ENCODE measurements at regions not wholly inside any gene's neighbourhood (a gene's known extent, or its start where the extent isn't known, plus 50 kb on each side); places are given as distances from the start of the nearest gene placed in this dataset.
A peak's percentile ranks its signal among the peaks of the same experiment; 100 is the strongest.
"Not testable (repeated sequence)": the region's sequence is repeated elsewhere in the genome, so short reads cannot be mapped to it uniquely, and the experiment has no call there.

DNA sequence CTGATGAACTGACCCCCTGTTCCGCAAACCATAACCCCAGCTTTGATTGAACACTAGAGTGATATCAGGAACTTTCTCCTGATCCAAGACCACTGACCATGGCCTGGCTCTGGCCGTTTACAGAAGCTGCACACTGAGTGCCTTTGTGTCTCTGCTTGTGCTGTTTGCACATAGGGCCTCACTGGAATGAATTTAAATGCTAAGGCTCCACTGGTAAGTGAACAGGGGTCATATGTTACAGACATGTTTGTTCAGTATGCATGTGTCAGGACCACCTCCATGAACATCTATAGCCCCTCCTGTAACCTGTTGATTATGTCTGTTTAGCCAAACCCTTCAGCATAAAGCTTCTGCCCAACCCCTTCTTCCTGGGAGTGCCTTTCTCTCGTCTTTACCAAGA is 1239.8 kb downstream of the TMEM121 start:
- no peak for DNase-seq
- Histone ChIP-seq H3K36me3 (no peaks in the 10 kb centered on the region), H3K27ac (no peak overlapping the region), H3K27me3 (no peaks in the 10 kb centered on the region), H3K4me3 (no peak overlapping the region), H3K4me1 (no peaks in the 10 kb centered on the region), H3K9me3 (no peaks in the 10 kb centered on the region)
- no peak for TF ChIP-seq POLR2A (IDR thresholded peaks at IDR 0.05)
- TF ChIP-seq, protein P1, sequence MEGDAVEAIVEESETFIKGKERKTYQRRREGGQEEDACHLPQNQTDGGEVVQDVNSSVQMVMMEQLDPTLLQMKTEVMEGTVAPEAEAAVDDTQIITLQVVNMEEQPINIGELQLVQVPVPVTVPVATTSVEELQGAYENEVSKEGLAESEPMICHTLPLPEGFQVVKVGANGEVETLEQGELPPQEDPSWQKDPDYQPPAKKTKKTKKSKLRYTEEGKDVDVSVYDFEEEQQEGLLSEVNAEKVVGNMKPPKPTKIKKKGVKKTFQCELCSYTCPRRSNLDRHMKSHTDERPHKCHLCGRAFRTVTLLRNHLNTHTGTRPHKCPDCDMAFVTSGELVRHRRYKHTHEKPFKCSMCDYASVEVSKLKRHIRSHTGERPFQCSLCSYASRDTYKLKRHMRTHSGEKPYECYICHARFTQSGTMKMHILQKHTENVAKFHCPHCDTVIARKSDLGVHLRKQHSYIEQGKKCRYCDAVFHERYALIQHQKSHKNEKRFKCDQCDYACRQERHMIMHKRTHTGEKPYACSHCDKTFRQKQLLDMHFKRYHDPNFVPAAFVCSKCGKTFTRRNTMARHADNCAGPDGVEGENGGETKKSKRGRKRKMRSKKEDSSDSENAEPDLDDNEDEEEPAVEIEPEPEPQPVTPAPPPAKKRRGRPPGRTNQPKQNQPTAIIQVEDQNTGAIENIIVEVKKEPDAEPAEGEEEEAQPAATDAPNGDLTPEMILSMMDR (IDR thresholded peaks at IDR 0.05) = no peak
- WGBS, 2 donors = 29 to 31% methylated on average over 3 of the region's 3 CpGs
- intact Hi-C loops (cut with DNase I) = no loop called here

DNA sequence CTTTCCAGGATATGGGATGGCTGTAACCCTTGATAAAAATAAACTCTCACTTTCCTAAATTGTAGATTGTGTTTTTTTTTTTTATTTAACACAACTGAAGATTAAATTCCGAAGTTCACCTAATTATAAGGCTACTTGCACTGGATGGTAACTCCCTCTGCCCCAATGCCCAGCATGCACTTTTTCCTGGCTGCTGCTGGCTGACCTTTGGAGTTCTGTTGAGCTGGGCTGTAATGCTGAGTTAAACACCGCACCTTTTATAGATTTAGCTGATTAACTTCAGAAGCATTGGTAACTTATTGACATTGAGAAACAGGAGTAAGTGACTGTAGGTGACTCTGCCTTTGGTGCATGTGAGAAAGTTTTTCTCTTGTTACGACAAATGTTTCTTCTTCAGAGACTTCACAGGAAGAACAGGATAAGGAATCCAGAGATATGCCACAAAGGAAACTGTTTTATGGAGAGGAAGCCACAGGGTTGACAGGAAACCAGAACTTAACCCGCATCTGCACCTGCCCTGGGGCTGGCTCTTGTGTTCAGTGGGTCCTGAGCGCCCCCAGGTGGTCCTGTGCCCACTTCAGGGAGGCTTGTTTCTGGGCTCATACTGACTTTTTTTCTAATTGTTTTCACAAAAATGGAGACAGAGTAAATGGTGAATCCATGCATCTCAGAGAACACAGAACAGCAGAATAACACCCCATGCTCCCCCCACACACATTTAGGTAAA is 1240.3 kb downstream of the TMEM121 start:
- H3K9me3 ChIP-seq; H3K4me3 ChIP-seq; H3K4me1 ChIP-seq; DNase-seq; H3K36me3 ChIP-seq; H3K27me3 ChIP-seq; intact Hi-C loops (cut with DNase I); H3K27ac ChIP-seq: not testable (repeated sequence)
- WGBS, 2 donors = 22 to 35% methylated on average over 5 of the region's 5 CpGs

DNA sequence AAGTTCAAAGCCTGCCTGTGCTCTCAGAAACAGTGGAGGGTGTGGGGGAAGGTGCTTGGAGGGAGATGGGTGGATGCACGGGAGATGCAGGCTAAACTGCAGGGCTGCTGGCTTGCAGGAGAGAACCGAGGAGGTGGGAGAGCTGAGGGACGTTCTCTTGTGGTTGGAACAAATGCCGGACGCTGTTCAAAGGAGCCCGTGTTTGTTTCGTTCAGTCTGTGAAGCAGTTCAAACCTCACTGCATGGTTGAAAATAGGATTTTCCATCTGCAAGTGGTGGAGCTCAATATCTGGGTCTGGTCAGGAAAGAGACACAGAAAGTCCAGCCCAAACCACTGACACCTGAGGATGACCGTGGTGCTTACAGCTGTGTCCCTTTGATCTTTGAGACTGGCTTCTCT is 1241.8 kb downstream of the TMEM121 start:
- H3K4me3 ChIP-seq; DNase-seq; H3K4me1 ChIP-seq; H3K36me3 ChIP-seq; H3K9me3 ChIP-seq; H3K27ac ChIP-seq; intact Hi-C loops (cut with DNase I); H3K27me3 ChIP-seq: not testable (repeated sequence)
- WGBS, 2 donors = 45 to 58% methylated on average over 8 of the region's 8 CpGs

DNA sequence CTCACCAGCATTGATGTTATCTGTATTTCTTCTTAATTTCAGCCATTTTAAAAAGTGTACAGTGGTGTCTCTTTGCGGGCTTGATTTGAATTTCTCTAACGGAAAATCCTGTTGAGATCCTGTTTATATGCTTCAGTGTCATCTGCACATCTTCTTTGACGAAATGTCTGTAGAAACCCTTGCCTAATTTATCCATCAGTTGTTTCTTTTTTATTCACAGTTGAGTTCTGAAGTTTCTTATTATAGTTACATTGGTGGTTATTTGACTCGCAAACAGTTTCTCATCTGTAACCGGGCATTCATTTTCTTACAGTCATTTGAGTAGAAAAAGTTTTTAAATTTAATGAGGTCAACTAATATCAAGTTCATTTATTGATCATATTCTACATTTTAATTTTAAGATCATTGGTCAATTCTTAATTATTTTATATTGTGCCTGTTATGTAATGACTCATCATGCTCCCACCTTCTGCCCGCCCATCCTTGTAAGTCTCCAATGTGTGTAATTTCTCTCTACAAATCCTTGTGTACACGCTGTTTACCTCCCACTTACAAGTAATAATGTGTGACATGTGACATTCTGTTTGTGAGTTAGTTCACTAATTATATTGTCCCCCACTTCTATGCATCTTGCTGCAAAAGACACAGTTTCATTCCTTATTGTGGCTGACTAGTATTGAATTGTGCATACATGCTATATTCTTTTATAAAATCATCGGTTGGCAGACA is 1242.8 kb downstream of the TMEM121 start:
- H3K4me3 ChIP-seq; DNase-seq; H3K36me3 ChIP-seq; H3K4me1 ChIP-seq; intact Hi-C loops (cut with DNase I); H3K27me3 ChIP-seq; H3K9me3 ChIP-seq; H3K27ac ChIP-seq: not testable (repeated sequence)
- 54 to 61% methylated on average over 8 of the region's 8 CpGs for WGBS, 2 donors

DNA sequence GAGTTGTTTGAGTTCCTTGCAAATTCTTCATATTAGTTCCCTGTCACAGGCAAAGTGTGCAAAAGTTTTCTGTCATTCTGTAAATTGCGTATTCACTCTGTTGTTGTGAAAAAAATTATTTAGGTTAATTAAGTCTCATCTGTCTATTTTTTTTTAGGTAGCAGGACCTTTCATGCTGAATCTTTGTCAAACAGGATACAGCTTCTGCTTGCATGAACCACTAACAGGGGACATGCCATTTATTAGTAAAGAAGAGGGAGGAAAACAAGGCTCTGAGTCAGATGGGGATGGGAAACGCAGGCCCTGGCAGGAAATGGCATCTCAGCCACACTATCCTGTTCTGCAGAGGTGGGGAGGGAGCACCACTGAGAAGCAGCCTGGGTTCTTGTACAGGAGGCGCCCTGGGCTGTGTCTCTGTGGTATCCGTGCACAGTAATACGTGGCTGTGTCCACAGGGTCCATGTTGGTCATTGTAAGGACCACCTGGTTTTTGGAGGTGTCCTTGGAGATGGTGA is 1243.8 kb downstream of the TMEM121 start:
- H3K4me3 ChIP-seq; H3K4me1 ChIP-seq; H3K36me3 ChIP-seq; H3K27me3 ChIP-seq; DNase-seq; intact Hi-C loops (cut with DNase I); H3K27ac ChIP-seq; H3K9me3 ChIP-seq: not testable (repeated sequence)
- 55 to 67% methylated on average over 1 of the region's 5 CpGs for WGBS, 2 donors

DNA sequence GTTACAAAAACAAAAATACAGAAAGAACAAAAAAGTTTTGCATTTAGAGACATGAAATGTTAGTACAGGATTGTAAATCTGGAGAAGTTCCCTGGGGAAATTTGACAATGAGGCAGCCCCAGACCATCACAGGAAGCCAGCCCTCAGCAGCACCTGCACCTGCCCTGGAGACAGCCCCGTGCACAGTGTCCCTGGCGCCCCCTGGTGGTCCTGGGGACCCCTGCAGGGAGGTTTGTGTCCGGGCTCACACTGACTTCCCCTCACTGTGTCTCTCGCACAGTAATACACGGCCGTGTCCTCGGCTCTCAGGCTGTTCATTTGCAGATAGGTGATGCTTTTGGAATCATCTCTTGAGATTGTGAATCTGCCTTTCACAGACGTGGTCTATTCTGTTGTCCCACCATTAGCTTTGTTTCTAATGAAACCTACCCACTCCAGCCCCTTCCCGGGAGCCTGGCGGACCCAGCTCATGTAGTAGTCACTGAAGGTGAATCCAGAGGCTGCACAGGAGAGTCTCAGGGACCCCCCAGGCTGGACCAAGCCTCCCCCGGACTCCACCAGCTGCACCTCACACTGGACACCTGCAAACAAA is 1248.6 kb downstream of the TMEM121 start:
- intact Hi-C loops (cut with DNase I); H3K4me1 ChIP-seq; H3K27me3 ChIP-seq; H3K27ac ChIP-seq; DNase-seq; H3K9me3 ChIP-seq; H3K4me3 ChIP-seq; H3K36me3 ChIP-seq: not testable (repeated sequence)
- WGBS, 2 donors = 35 to 59% methylated on average over 6 to 11 of the region's 11 CpGs
- TF ChIP-seq, protein P1 (IDR thresholded peaks at IDR 0.05) = peak in 4 of 6 experiments; percentile 5 to 46 (median 26)

DNA sequence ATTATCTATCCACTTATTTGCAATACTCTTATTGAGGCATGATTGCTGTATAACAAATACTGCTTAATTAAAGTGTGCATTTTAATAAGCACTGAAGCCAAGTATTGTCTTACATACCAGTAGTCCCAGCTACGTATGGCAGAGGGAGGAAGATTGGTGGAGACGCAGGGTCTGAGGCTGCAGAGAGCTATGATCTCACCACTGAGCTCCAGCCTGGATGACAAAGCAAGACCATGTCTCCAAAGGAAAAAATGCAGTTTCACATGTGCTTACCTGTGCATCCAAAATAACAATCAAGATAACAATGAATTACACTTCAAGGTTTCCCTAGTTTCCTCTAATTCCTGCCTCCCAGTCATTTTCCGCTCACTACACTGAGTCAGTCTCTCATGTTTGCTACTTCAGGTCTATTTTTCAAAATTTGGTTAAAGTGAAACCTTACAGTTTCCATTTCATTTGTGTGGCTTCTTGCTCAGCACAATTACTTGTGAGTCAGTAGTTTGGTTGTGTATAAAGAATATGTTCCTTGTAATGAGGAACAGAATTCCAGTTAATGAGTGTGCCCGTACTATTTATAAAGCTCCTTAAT is 1250.1 kb downstream of the TMEM121 start:
- 34 to 67% methylated on average over 4 of the region's 4 CpGs for WGBS, 2 donors
- H3K9me3 ChIP-seq = peaks cover 0 to 5% (median 0%) of the 10 kb centered on the region in 3 donors
- intact Hi-C loops (cut with DNase I) = no loop called here

More for the DNA sequence above, 1250.1 kb downstream of the TMEM121 start:
- H3K4me3 ChIP-seq = no peak overlapping the region
- peaks cover 0 to 8% (median 0%) of the 10 kb centered on the region in 4 donors for H3K27me3 ChIP-seq
- no peak overlapping the region for H3K27ac ChIP-seq
- TF ChIP-seq, protein P1 (IDR thresholded peaks at IDR 0.05) = no peak
- no peak for TF ChIP-seq POLR2A (IDR thresholded peaks at IDR 0.05)
- H3K4me1 ChIP-seq = no peaks in the 10 kb centered on the region
- DNase-seq = no peak
- no peaks in the 10 kb centered on the region for H3K36me3 ChIP-seq
